NCI-H69 (cell line): ENCODE measurements at regions not wholly inside any gene's neighbourhood (a gene's known extent, or its start where the extent isn't known, plus 50 kb on each side); places are given as distances from the start of the nearest gene placed in this dataset.
A peak's percentile ranks its signal among the peaks of the same experiment; 100 is the strongest.

Source experiments
- DNase-seq: peaks from one replicate; lab custom pipeline; 2025; lab: John Stamatoyannopoulos, UW

- DNase-seq: no peak
Measured at GRCh38 chrX:8323356-8323755, 141.3 kb upstream of the VCX3B start.

GRCh38 chrX:8341814-8342590 lies 122.6 kb upstream of the VCX3B start:
- DNase-seq: peak; percentile 72

GRCh38 chrX:8345473-8345872 lies 119.2 kb upstream of the VCX3B start:
- peak; percentile 4 for DNase-seq

GRCh38 chrX:8346060-8346459 lies 118.6 kb upstream of the VCX3B start:
- DNase-seq: no peak

GRCh38 chrX:8346892-8347291 lies 117.7 kb upstream of the VCX3B start:
- DNase-seq: peak; percentile 7

GRCh38 chrX:8349816-8350544 lies 114.7 kb upstream of the VCX3B start:
- DNase-seq: no peak

- DNase-seq: no peak
Measured at GRCh38 chrX:8358302-8358701, 106.3 kb upstream of the VCX3B start.

- peak; percentile 76 for DNase-seq
Measured at GRCh38 chrX:8364369-8365141, 100.1 kb upstream of the VCX3B start.

- no peak for DNase-seq
Measured at GRCh38 chrX:8366481-8366880, 98.1 kb upstream of the VCX3B start.

GRCh38 chrX:8374041-8374825 lies 90.4 kb upstream of the VCX3B start:
- DNase-seq: no peak

GRCh38 chrX:8377041-8377440 lies 87.6 kb upstream of the VCX3B start:
- DNase-seq: no peak

- no peak for DNase-seq
Measured at GRCh38 chrX:8390771-8391170, 73.9 kb upstream of the VCX3B start.

- peak; percentile 20 for DNase-seq
Measured at GRCh38 chrX:8403988-8404387, 60.6 kb upstream of the VCX3B start.

- peak; percentile 14 for DNase-seq
Measured at GRCh38 chrX:8404471-8404870, 60.2 kb upstream of the VCX3B start.

GRCh38 chrX:8404926-8405325 lies 59.7 kb upstream of the VCX3B start:
- peak; percentile 12 for DNase-seq

GRCh38 chrX:8405631-8406030 lies 59.0 kb upstream of the VCX3B start:
- DNase-seq: peak; percentile 30

- DNase-seq: no peak
Measured at GRCh38 chrX:8413279-8413678, 51.4 kb upstream of the VCX3B start.
